Peyer's patch (tissue), 4 donors: ENCODE measurements at regions not wholly inside any gene's neighbourhood (a gene's known extent, or its start where the extent isn't known, plus 50 kb on each side); places are given as distances from the start of the nearest gene placed in this dataset.

Source experiments
- CTCF ChIP-seq, 6 experiments: fragments of 450-650 bp in 4 of 6; fragments of 200-600 bp in 2 of 6; sonication (generic) in 1 of 6; IDR thresholded peaks; one replicate each; pipeline ENCODE4 v1.5.1; 2017 to 2019; ENCODE audit warnings: antibody characterized with exemption in 6 of 6, mild to moderate bottlenecking in 3 of 6, moderate library complexity in 1 of 6
- POLR2A ChIP-seq, 2 donors: fragments of 450-650 bp; IDR thresholded peaks; one replicate each; pipeline ENCODE4 v1.5.1; 2017; ENCODE audit warnings: antibody characterized with exemption in 2 of 2, mild to moderate bottlenecking in 2 of 2, moderate library complexity in 2 of 2

GRCh38 chr16:35713762-35714650 is 2254.6 kb downstream of the TP53TG3F start:
- TF ChIP-seq CTCF (IDR thresholded peaks at IDR 0.05) (no peak), POLR2A (IDR thresholded peaks at IDR 0.05) (no peak)
